KMS-11 (cell line): ENCODE measurements at regions not wholly inside any gene's neighbourhood (a gene's known extent, or its start where the extent isn't known, plus 50 kb on each side); places are given as distances from the start of the nearest gene placed in this dataset.
"Not testable (repeated sequence)": the region's sequence is repeated elsewhere in the genome, so short reads cannot be mapped to it uniquely, and the experiment has no call there.

Experiments
- H2AFZ ChIP-seq: fragments of 200-600 bp; sonication (generic); 2 replicates; pipeline ENCODE4 v1.6.1; 2016; ENCODE audit warnings: antibody characterized with exemption, mixed run types, low read depth
- H3K27ac ChIP-seq: fragments of 200-600 bp; sonication (generic); 2 replicates; pipeline ENCODE4 v1.6.1; 2016; ENCODE audit warnings: mild to moderate bottlenecking, mixed run types
- H3K27me3 ChIP-seq: fragments of 200-600 bp; sonication (generic); 2 replicates; pipeline ENCODE4 v1.6.1; 2017; ENCODE audit warnings: mild to moderate bottlenecking, low read depth, mixed run types, moderate library complexity; ENCODE audit not compliant: insufficient read depth
- H3K36me3 ChIP-seq: fragments of 200-600 bp; sonication (generic); 2 replicates; pipeline ENCODE4 v1.6.1; 2017; ENCODE audit warnings: mild to moderate bottlenecking, mixed run types; ENCODE audit not compliant: insufficient read depth
- H3K4me1 ChIP-seq: fragments of 200-600 bp; sonication (generic); 2 replicates; pipeline ENCODE4 v1.6.1; 2016; ENCODE audit warnings: mild to moderate bottlenecking, low read depth, mixed run types; ENCODE audit not compliant: poor library complexity, severe bottlenecking
- H3K4me2 ChIP-seq: fragments of 200-600 bp; sonication (generic); 2 replicates; pipeline ENCODE4 v1.7.0; 2016; ENCODE audit warnings: mild to moderate bottlenecking, mixed run types
- H3K4me3 ChIP-seq: fragments of 200-600 bp; sonication (generic); IDR thresholded peaks from 2 replicates; pipeline ENCODE4 v1.6.1; 2017; ENCODE audit warnings: low read depth, low read length, mixed read lengths; ENCODE audit not compliant: insufficient read depth
- H3K79me2 ChIP-seq: fragments of 200-600 bp; sonication (generic); 2 replicates; pipeline ENCODE4 v1.6.1; 2016; ENCODE audit warnings: low read depth, mixed run types; ENCODE audit not compliant: insufficient read depth
- H3K9ac ChIP-seq: fragments of 200-600 bp; sonication (generic); 2 replicates; pipeline ENCODE4 v1.6.1; 2016; ENCODE audit warnings: mild to moderate bottlenecking, mixed run types
- H4K20me1 ChIP-seq: fragments of 200-600 bp; sonication (generic); 2 replicates; pipeline ENCODE4 v1.6.1; 2016; ENCODE audit warnings: mild to moderate bottlenecking, mixed run types; ENCODE audit not compliant: insufficient read depth
- CTCF ChIP-seq: fragments of 200-600 bp; sonication (generic); conservative IDR thresholded peaks from 2 replicates; pipeline ENCODE4 v1.6.1; 2017; ENCODE audit warnings: low read depth, mild to moderate bottlenecking, antibody characterized with exemption, low read length, moderate library complexity, mixed read lengths

GRCh38 chr13:46492946-46493345, 60.0 kb upstream of the LRCH1 start:
- H2AFZ ChIP-seq = no peak overlapping the region
- H3K36me3 ChIP-seq = no peaks in the 10 kb centered on the region
- no peaks in the 10 kb centered on the region for H3K27me3 ChIP-seq
- H3K79me2 ChIP-seq = no peaks in the 10 kb centered on the region
- TF ChIP-seq CTCF = peak; percentile 72
- H3K4me3 ChIP-seq = no peak overlapping the region
- H3K27ac ChIP-seq = no peak overlapping the region
- H3K4me2 ChIP-seq = no peak overlapping the region
- peaks cover under 1% of the 10 kb centered on the region for H3K4me1 ChIP-seq
- no peak overlapping the region for H3K9ac ChIP-seq
- no peaks in the 10 kb centered on the region for H4K20me1 ChIP-seq

- Histone ChIP-seq H3K79me2 (no peaks in the 10 kb centered on the region), H4K20me1 (no peaks in the 10 kb centered on the region), H3K27me3 (no peaks in the 10 kb centered on the region), H3K9ac (no peak overlapping the region), H3K4me1 (peaks cover 5% of the 10 kb centered on the region), H3K27ac (no peak overlapping the region), H3K4me2 (no peak overlapping the region), H3K4me3 (no peak overlapping the region), H3K36me3 (no peaks in the 10 kb centered on the region), H2AFZ (no peak overlapping the region)
- TF ChIP-seq CTCF = no peak
Observed at GRCh38 chr13:46491641-46492040, 61.3 kb upstream of the LRCH1 start.

- not testable (repeated sequence) for H3K27ac ChIP-seq, H3K4me3 ChIP-seq, H3K79me2 ChIP-seq, H2AFZ ChIP-seq, H3K9ac ChIP-seq, H3K4me1 ChIP-seq, H3K27me3 ChIP-seq, H3K4me2 ChIP-seq, H4K20me1 ChIP-seq, H3K36me3 ChIP-seq
Observed at GRCh38 chr13:46490713-46491112, 62.3 kb upstream of the LRCH1 start.

DNA sequence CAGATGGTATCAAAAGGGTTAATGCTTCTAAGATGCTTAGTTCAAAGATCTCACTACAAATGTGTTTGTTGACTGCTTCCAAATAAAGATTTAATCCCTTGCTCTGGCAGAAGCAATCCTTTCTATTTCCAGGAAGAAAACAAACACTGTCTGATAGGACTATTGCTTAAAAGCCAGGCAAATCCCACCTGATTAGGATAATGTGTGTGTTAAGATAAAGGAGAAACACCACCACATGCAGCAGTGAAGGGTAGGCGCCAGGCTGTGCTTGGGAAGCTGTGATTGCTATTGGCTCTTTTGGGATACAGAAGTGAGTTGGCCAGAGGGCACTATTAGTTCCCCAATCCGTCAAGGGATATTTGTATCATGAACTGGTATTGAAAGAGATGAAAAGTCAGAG, 62.8 kb upstream of the LRCH1 start:
- no peak overlapping the region for H3K27ac ChIP-seq
- H3K4me3 ChIP-seq = no peak overlapping the region
- H3K9ac ChIP-seq = no peak overlapping the region
- H3K36me3 ChIP-seq = no peaks in the 10 kb centered on the region
- H3K4me1 ChIP-seq = peaks cover 5% of the 10 kb centered on the region
- H3K79me2 ChIP-seq = no peaks in the 10 kb centered on the region
- no peak overlapping the region for H3K4me2 ChIP-seq
- H2AFZ ChIP-seq = no peak overlapping the region
- H3K27me3 ChIP-seq = no peaks in the 10 kb centered on the region
- H4K20me1 ChIP-seq = no peaks in the 10 kb centered on the region
- no peak for TF ChIP-seq CTCF

GRCh38 chr13:46489586-46490023, 63.4 kb upstream of the LRCH1 start:
- Histone ChIP-seq H3K4me1 (peaks cover 5% of the 10 kb centered on the region), H3K27me3 (no peaks in the 10 kb centered on the region), H4K20me1 (no peaks in the 10 kb centered on the region), H3K4me3 (no peak overlapping the region), H3K9ac (no peak overlapping the region), H3K79me2 (no peaks in the 10 kb centered on the region), H2AFZ (no peak overlapping the region), H3K27ac (no peak overlapping the region), H3K36me3 (no peaks in the 10 kb centered on the region), H3K4me2 (no peak overlapping the region)
- no peak for TF ChIP-seq CTCF
